ENCODE measurements at regions not wholly inside any gene's neighbourhood (a gene's known extent, or its start where the extent isn't known, plus 50 kb on each side); places are given as distances from the start of the nearest gene placed in this dataset.
"Not testable (repeated sequence)": the region's sequence is repeated elsewhere in the genome, so short reads cannot be mapped to it uniquely, and the experiment has no call there.

- not testable (repeated sequence) for TF ChIP-seq RARB (CRISPR knock-in tag; IDR thresholded peaks at IDR 0.05); ESRRG (CRISPR knock-in tag; IDR thresholded peaks at IDR 0.05); GLIS3 (CRISPR knock-in tag; IDR thresholded peaks at IDR 0.05); BACH2 (CRISPR knock-in tag; IDR thresholded peaks at IDR 0.05; ENCODE audit: borderline replicate concordance); CREB5 (CRISPR knock-in tag; IDR thresholded peaks at IDR 0.05; ENCODE audit: low read depth); CSRNP3 (CRISPR knock-in tag; IDR thresholded peaks at IDR 0.05); ZFP3 (CRISPR knock-in tag; IDR thresholded peaks at IDR 0.05); ZFP30 (CRISPR knock-in tag; IDR thresholded peaks at IDR 0.05); SNAI2 (CRISPR knock-in tag; IDR thresholded peaks at IDR 0.05); ZNF8 (CRISPR knock-in tag; IDR thresholded peaks at IDR 0.05); ARNTL (CRISPR knock-in tag; IDR thresholded peaks at IDR 0.05; ENCODE audit: borderline replicate concordance, low read depth); PATZ1 (CRISPR knock-in tag; IDR thresholded peaks at IDR 0.05; ENCODE audit: borderline replicate concordance); OSR1 (CRISPR knock-in tag; IDR thresholded peaks at IDR 0.05); POU6F1 (CRISPR knock-in tag; IDR thresholded peaks at IDR 0.05; ENCODE audit: borderline replicate concordance, low read depth)
These were observed 72.0 kb downstream of the TRIM43 start for GRCh38 chr2:95663471-95664441.
